ENCODE measurements at regions not wholly inside any gene's neighbourhood (a gene's known extent, or its start where the extent isn't known, plus 50 kb on each side); places are given as distances from the start of the nearest gene placed in this dataset.

- Histone ChIP-seq H3K27ac (no peak overlapping the region), H3K4me1 (no peaks in the 10 kb centered on the region), H3K27me3 (no peaks in the 10 kb centered on the region), H3K36me3 (no peaks in the 10 kb centered on the region), H3K4me3 (no peak overlapping the region), H3K9me3 (no peaks in the 10 kb centered on the region)
- in situ Hi-C loops (cut with MboI; ENCODE audit: low pct_ligation_motif_present in 1 of 4, low pct_unique_long_range_greater_than_20kb in 1 of 4, low sequenced_read_pairs in 3 of 4) (no loop called here), intact Hi-C loops (cut with DNase I; ENCODE audit: low total_unique reads) (no loop called here)
- no peak for DNase-seq
- TF ChIP-seq EP300 (IDR thresholded peaks at IDR 0.05; ENCODE audit: low read depth) (no peak), CTCF (IDR thresholded peaks at IDR 0.05) (no peak), POLR2AphosphoS5 (IDR thresholded peaks at IDR 0.05) (no peak), POLR2A (IDR thresholded peaks at IDR 0.05) (no peak)
- WGBS, 2 donors (ENCODE audit: low coverage in 1 of 2): 70 to 79% methylated on average over 2 of the region's 2 CpGs
Measured at GRCh38 chr1:4933232-4933631, 278.8 kb downstream of the AJAP1 start.

GRCh38 chr1:4932311-4933030 lies 278.1 kb downstream of the AJAP1 start:
- intact Hi-C loops (cut with DNase I; ENCODE audit: low total_unique reads) (no loop called here), in situ Hi-C loops (cut with MboI; ENCODE audit: low pct_ligation_motif_present in 1 of 4, low pct_unique_long_range_greater_than_20kb in 1 of 4, low sequenced_read_pairs in 3 of 4) (no loop called here)
- Histone ChIP-seq H3K9me3 (no peaks in the 10 kb centered on the region), H3K27ac (no peak overlapping the region), H3K4me3 (no peak overlapping the region), H3K36me3 (no peaks in the 10 kb centered on the region), H3K27me3 (no peaks in the 10 kb centered on the region), H3K4me1 (no peaks in the 10 kb centered on the region)
- TF ChIP-seq CTCF (IDR thresholded peaks at IDR 0.05) (no peak), EP300 (IDR thresholded peaks at IDR 0.05; ENCODE audit: low read depth) (no peak), POLR2A (IDR thresholded peaks at IDR 0.05) (no peak), POLR2AphosphoS5 (IDR thresholded peaks at IDR 0.05) (no peak)
- DNase-seq: no peak
- WGBS, 2 donors (ENCODE audit: low coverage in 1 of 2): 64 to 79% methylated on average over 11 to 15 of the region's 15 CpGs

- TF ChIP-seq POLR2AphosphoS5 (IDR thresholded peaks at IDR 0.05) (no peak), CTCF (IDR thresholded peaks at IDR 0.05) (no peak), EP300 (IDR thresholded peaks at IDR 0.05; ENCODE audit: low read depth) (no peak), POLR2A (IDR thresholded peaks at IDR 0.05) (no peak)
- Histone ChIP-seq H3K27ac (no peak overlapping the region), H3K4me3 (no peak overlapping the region), H3K27me3 (no peaks in the 10 kb centered on the region), H3K36me3 (no peaks in the 10 kb centered on the region), H3K4me1 (no peaks in the 10 kb centered on the region), H3K9me3 (no peaks in the 10 kb centered on the region)
- in situ Hi-C loops (cut with MboI; ENCODE audit: low pct_ligation_motif_present in 1 of 4, low pct_unique_long_range_greater_than_20kb in 1 of 4, low sequenced_read_pairs in 3 of 4) (no loop called here), intact Hi-C loops (cut with DNase I; ENCODE audit: low total_unique reads) (no loop called here)
- no peak for DNase-seq
- 84% methylated on average over 4 of the region's 4 CpGs; no CpG with 5 or more reads in 1 of the 2 donors for WGBS, 2 donors (ENCODE audit: low coverage in 1 of 2)
Measured at GRCh38 chr1:4931486-4931885, 277.1 kb downstream of the AJAP1 start.

- no peaks in the 10 kb centered on the region for H3K27me3 ChIP-seq
- no peak overlapping the region for H3K27ac ChIP-seq
- intact Hi-C loops (cut with DNase I; ENCODE audit: low total_unique reads) (no loop called here), in situ Hi-C loops (cut with MboI; ENCODE audit: low pct_ligation_motif_present in 1 of 4, low pct_unique_long_range_greater_than_20kb in 1 of 4, low sequenced_read_pairs in 3 of 4) (no loop called here)
- H3K4me3 ChIP-seq: no peak overlapping the region
- H3K9me3 ChIP-seq: no peaks in the 10 kb centered on the region
- no peak for DNase-seq
- TF ChIP-seq POLR2AphosphoS5 (IDR thresholded peaks at IDR 0.05) (no peak), CTCF (IDR thresholded peaks at IDR 0.05) (no peak), EP300 (IDR thresholded peaks at IDR 0.05; ENCODE audit: low read depth) (no peak), POLR2A (IDR thresholded peaks at IDR 0.05) (no peak)
- WGBS, 2 donors (ENCODE audit: low coverage in 1 of 2): 83 to 86% methylated on average over 1 to 6 of the region's 6 CpGs
- H3K36me3 ChIP-seq: no peaks in the 10 kb centered on the region
- no peaks in the 10 kb centered on the region for H3K4me1 ChIP-seq
Measured at GRCh38 chr1:4928186-4928585, 273.8 kb downstream of the AJAP1 start.
